HCT116 (cell line): ENCODE measurements at regions not wholly inside any gene's neighbourhood (a gene's known extent, or its start where the extent isn't known, plus 50 kb on each side); places are given as distances from the start of the nearest gene placed in this dataset.

ENCODE experiments used
- ATAC-seq: fragments of 200-7000 bp; cut with Tn5 transposase; 2 replicates; pipeline ENCODE4 v1.9.1; 2020; ENCODE audit warnings: mild to moderate bottlenecking, moderate library complexity
- BruUV-seq: library from RNA; stranded (reverse); fragments of 400-500 nt; replicated peaks from 2 replicates; lab custom pipeline; 2021; lab: Mats Ljungman, UMichigan
- CTCF ChIA-PET: fragments of 300-600 bp; sonication (Branson Sonifier 250); formaldehyde crosslinking; loops from one replicate; lab custom pipeline; 2021; ENCODE audit warnings: antibody characterized with exemption; lab: Charles Lee
- POLR2A ChIA-PET: fragments of 300-600, 350-600 bp; sonication (Branson Sonifier 250); formaldehyde crosslinking; loops from one replicate; lab custom pipeline; 2021; ENCODE audit warnings: antibody characterized with exemption; lab: Charles Lee
- RAD21 ChIA-PET, 2 experiments: fragments of 300-600 bp; sonication (Branson Sonifier 250); formaldehyde crosslinking; loops; one replicate each; lab custom pipeline; 2023; ENCODE audit warnings: low total read pairs in 2 of 2; ENCODE audit not compliant: uncharacterized antibody in 2 of 2, unreplicated experiment in 2 of 2, low non-redundant PET in 1 of 2; lab: Charles Lee
- DNase-seq: peaks from one replicate; pipeline ENCODE4 v3.0.0-alpha.2; 2010; ENCODE audit warnings: low read depth, low spot score
- H2AFZ ChIP-seq: fragments of 200-600 bp; shearing (Covaris generic), sonication (generic); 2 replicates; pipeline ENCODE4 v1.6.1; 2017; ENCODE audit warnings: low read depth, mixed run types, mixed read lengths, antibody characterized with exemption, low read length; ENCODE audit not compliant: poor library complexity, severe bottlenecking
- H3K27ac ChIP-seq: 2 replicates; pipeline ENCODE4 v1.5.1; 2012; ENCODE audit warnings: low read depth, low read length
- H3K27me3 ChIP-seq: fragments of 200-600 bp; sonication (generic); 2 replicates; pipeline ENCODE4 v1.6.1; 2016; ENCODE audit warnings: mixed run types, low read length, mixed read lengths; ENCODE audit not compliant: insufficient read depth
- H3K36me3 ChIP-seq, 2 experiments: fragments of 200-500 bp in 1 of 2; fragments of 200-600 bp in 1 of 2; sonication (Bioruptor generic) in 1 of 2; sonication (generic) in 1 of 2; 2 replicates each; pipeline versions ENCODE4 v1.5.1 to v1.6.1; 2014 to 2016; ENCODE audit warnings: low read length in 2 of 2, inconsistent platforms in 1 of 2, mixed read lengths in 1 of 2, mixed run types in 1 of 2; ENCODE audit not compliant: insufficient read depth in 2 of 2, control insufficient read depth in 1 of 2
- H3K4me1 ChIP-seq, 2 experiments: fragments of 200-600 bp in 1 of 2; sonication (generic) in 1 of 2; 2 replicates each; pipeline versions ENCODE4 v1.5.1 to v1.6.1; 2012 to 2017; ENCODE audit warnings: low read length in 2 of 2, inconsistent platforms in 1 of 2, mild to moderate bottlenecking in 1 of 2, mixed read lengths in 1 of 2, mixed run types in 1 of 2, moderate library complexity in 1 of 2; ENCODE audit not compliant: insufficient read depth in 2 of 2, control insufficient read depth in 1 of 2
- H3K4me2 ChIP-seq: fragments of 200-600 bp; sonication (generic); 2 replicates; pipeline ENCODE4 v1.6.1; 2017; ENCODE audit warnings: mixed run types, low read length, mixed read lengths
- H3K4me3 ChIP-seq, 2 experiments: fragments of 200-600 bp in 1 of 2; sonication (generic) in 1 of 2; replicated peaks in 1 of 2; 2 replicates each; pipeline ENCODE4 v1.5.1; 2011 to 2016; ENCODE audit warnings: low read length in 2 of 2, control low read depth in 1 of 2, low read depth in 1 of 2, mild to moderate bottlenecking in 1 of 2, mixed read lengths in 1 of 2, mixed run types in 1 of 2
- H3K79me2 ChIP-seq: fragments of 200-600 bp; sonication (generic); 2 replicates; pipeline ENCODE4 v1.6.1; 2017; ENCODE audit warnings: mild to moderate bottlenecking, mixed run types, low read length, moderate library complexity, mixed read lengths; ENCODE audit not compliant: insufficient read depth
- H3K9ac ChIP-seq: fragments of 200-600 bp; sonication (generic); 2 replicates; pipeline ENCODE4 v1.6.1; 2016; ENCODE audit warnings: low read length, mixed read lengths
- H3K9me2 ChIP-seq: fragments of 200-600 bp; sonication (generic), shearing (Covaris generic); 2 replicates; pipeline ENCODE4 v1.6.1; 2017; ENCODE audit warnings: mixed run types, mild to moderate bottlenecking, moderate library complexity; ENCODE audit not compliant: insufficient read depth
- H3K9me3 ChIP-seq, 2 experiments: fragments of 200-500 bp in 1 of 2; fragments of 200-600 bp in 1 of 2; sonication (Bioruptor generic) in 1 of 2; sonication (generic) in 1 of 2; 2 replicates each; pipeline ENCODE4 v1.6.1; 2014 to 2017; ENCODE audit warnings: low read length in 2 of 2, mixed read lengths in 2 of 2, inconsistent platforms in 1 of 2, low read depth in 1 of 2, mild to moderate bottlenecking in 1 of 2, mixed run types in 1 of 2, moderate library complexity in 1 of 2; ENCODE audit not compliant: control insufficient read depth in 1 of 2, insufficient read depth in 1 of 2
- H4K20me1 ChIP-seq: fragments of 200-600 bp; sonication (generic), shearing (Covaris generic); 2 replicates; pipeline ENCODE4 v1.6.1; 2017; ENCODE audit warnings: mixed run types, mild to moderate bottlenecking, moderate library complexity; ENCODE audit not compliant: insufficient read depth
- EZH2 ChIP-seq: fragments of 200-600 bp; sonication (generic); IDR thresholded peaks from 2 replicates; pipeline ENCODE4 v1.6.1; 2017; ENCODE audit warnings: antibody characterized with exemption, mixed run types
- JUND ChIP-seq: IDR thresholded peaks from 2 replicates; pipeline ENCODE4 v1.6.1; 2012
- POLR2A ChIP-seq: IDR thresholded peaks from 2 replicates; pipeline ENCODE4 v1.7.0; 2011; ENCODE audit warnings: borderline replicate concordance; ENCODE audit not compliant: insufficient read depth, insufficient read length; ENCODE audit errors: extremely low read depth
- RAD21 ChIP-seq: IDR thresholded peaks from 2 replicates; pipeline ENCODE4 v1.6.1; 2012; ENCODE audit warnings: low read depth, mild to moderate bottlenecking
- SIN3A ChIP-seq: IDR thresholded peaks from 2 replicates; pipeline ENCODE4 v1.6.1; 2012; ENCODE audit warnings: low read depth
- YY1 ChIP-seq: IDR thresholded peaks from 2 replicates; pipeline ENCODE4 v1.6.1; 2011; ENCODE audit warnings: low read length, low read depth, moderate library complexity, mild to moderate bottlenecking; ENCODE audit not compliant: insufficient replicate concordance; ENCODE audit errors: extremely low read depth
- ZFX ChIP-seq: fragments of 450-650 bp; IDR thresholded peaks from 2 replicates; pipeline ENCODE4 v1.6.1; 2017
- ZNF274 ChIP-seq: fragments of 200-500 bp; sonication (Bioruptor generic); IDR thresholded peaks from 2 replicates; pipeline ENCODE4 v1.6.1; 2014; ENCODE audit warnings: mild to moderate bottlenecking, low read depth, low read length, inconsistent platforms
- intact Hi-C: fragments of 100-400 bp; cut with micrococcal nuclease; formaldehyde crosslinking; loops from 2 replicates; pipeline ENCODE4 v1.10.0; 2022
- TF ChIP-seq, protein P1 (sequence below): IDR thresholded peaks from 2 replicates; pipeline ENCODE4 v1.6.1; 2012; ENCODE audit warnings: low read depth

DNA sequence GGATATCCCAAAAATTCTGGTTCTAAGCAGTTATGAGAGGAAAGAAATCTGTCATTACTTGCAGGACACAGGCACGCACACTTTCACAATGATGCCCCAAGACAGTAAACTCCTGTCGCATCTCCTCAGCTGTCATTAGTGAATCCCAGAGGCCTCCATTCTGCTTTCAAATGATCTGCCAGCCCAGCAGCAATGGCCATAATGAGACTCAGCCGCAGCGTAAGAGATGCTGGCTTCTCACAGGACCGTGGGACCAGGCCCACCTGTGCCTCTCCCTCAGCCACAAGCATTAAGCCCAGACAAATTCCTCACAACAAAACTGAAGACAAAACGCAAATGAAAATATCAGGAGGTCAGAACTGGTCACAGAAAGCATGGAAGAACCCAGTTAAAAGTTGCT, 98.0 kb upstream of the VLDLR start:
- no peak overlapping the region for H3K27ac ChIP-seq
- H3K4me2 ChIP-seq = no peak overlapping the region
- CTCF ChIA-PET = interaction anchor here (0.6 kb wide), 1 partner anchor 33 kb away, joined by 3 read pairs; no protein-coding TSS in a partner anchor
- no peak overlapping the region for H3K9ac ChIP-seq
- DNase-seq (no peak), ATAC-seq (no peak)
- no peaks in the 10 kb centered on the region for H3K4me1 ChIP-seq
- TF ChIP-seq SIN3A (no peak), ZNF274 (no peak), JUND (no peak), YY1 (no peak), POLR2A (no peak), EZH2 (no peak), ZFX (no peak), RAD21 (no peak)
- TF ChIP-seq, protein P1, sequence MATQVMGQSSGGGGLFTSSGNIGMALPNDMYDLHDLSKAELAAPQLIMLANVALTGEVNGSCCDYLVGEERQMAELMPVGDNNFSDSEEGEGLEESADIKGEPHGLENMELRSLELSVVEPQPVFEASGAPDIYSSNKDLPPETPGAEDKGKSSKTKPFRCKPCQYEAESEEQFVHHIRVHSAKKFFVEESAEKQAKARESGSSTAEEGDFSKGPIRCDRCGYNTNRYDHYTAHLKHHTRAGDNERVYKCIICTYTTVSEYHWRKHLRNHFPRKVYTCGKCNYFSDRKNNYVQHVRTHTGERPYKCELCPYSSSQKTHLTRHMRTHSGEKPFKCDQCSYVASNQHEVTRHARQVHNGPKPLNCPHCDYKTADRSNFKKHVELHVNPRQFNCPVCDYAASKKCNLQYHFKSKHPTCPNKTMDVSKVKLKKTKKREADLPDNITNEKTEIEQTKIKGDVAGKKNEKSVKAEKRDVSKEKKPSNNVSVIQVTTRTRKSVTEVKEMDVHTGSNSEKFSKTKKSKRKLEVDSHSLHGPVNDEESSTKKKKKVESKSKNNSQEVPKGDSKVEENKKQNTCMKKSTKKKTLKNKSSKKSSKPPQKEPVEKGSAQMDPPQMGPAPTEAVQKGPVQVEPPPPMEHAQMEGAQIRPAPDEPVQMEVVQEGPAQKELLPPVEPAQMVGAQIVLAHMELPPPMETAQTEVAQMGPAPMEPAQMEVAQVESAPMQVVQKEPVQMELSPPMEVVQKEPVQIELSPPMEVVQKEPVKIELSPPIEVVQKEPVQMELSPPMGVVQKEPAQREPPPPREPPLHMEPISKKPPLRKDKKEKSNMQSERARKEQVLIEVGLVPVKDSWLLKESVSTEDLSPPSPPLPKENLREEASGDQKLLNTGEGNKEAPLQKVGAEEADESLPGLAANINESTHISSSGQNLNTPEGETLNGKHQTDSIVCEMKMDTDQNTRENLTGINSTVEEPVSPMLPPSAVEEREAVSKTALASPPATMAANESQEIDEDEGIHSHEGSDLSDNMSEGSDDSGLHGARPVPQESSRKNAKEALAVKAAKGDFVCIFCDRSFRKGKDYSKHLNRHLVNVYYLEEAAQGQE = no peak
- H3K79me2 ChIP-seq = no peaks in the 10 kb centered on the region
- H3K27me3 ChIP-seq = no peaks in the 10 kb centered on the region
- no peaks in the 10 kb centered on the region for H3K9me3 ChIP-seq
- intact Hi-C loops = no loop called here
- RAD21 ChIA-PET = no interaction called here
- no peaks in the 10 kb centered on the region for H4K20me1 ChIP-seq
- H3K36me3 ChIP-seq = no peaks in the 10 kb centered on the region
- no peaks in the 10 kb centered on the region for H3K9me2 ChIP-seq
- H3K4me3 ChIP-seq = no peak overlapping the region
- no peak overlapping the region for H2AFZ ChIP-seq
- POLR2A ChIA-PET = no interaction called here
- BruUV-seq = no TSS peak
